ENCODE measurements at regions not wholly inside any gene's neighbourhood (a gene's known extent, or its start where the extent isn't known, plus 50 kb on each side); places are given as distances from the start of the nearest gene placed in this dataset.

- Histone ChIP-seq H3K9me3 (ENCODE audit: low read length) (no peaks in the 10 kb centered on the region; the same call in 1 of the 2 replicates), H3K36me3 (replicated peaks in 1 of 2; ENCODE audit: control insufficient read depth in 1 of 2, insufficient read depth in 2 of 2, low read length in 2 of 2) (no peaks in the 10 kb centered on the region), H3K9ac (ENCODE audit: insufficient read depth, low read depth, low read length) (no peak overlapping the region), H3K27ac (ENCODE audit: extremely low read length, insufficient read depth, low read length) (no peak overlapping the region), H4K20me1 (ENCODE audit: insufficient read depth, low read length) (no peaks in the 10 kb centered on the region), H3K27me3 (ENCODE audit: control insufficient read depth in 1 of 2, insufficient read depth in 2 of 2, low read length in 2 of 2) (no peaks in the 10 kb centered on the region), H3K4me1 (ENCODE audit: insufficient read depth, low read length) (no peaks in the 10 kb centered on the region), H3K4me2 (ENCODE audit: low read depth, low read length) (no peak overlapping the region), H3K4me3 (replicated peaks in 1 of 3; ENCODE audit: insufficient read depth in 1 of 3, low read depth in 2 of 3, low read length in 3 of 3) (no peak overlapping the region), H2AFZ (ENCODE audit: low read length) (no peak overlapping the region), H3K79me2 (ENCODE audit: insufficient read depth, low read length) (no peaks in the 10 kb centered on the region)
- POLR2A ChIA-PET, result no interaction called here
- no peak for FAIRE-seq
- in situ Hi-C loops (cut with HindIII; ENCODE audit: extremely low pct_ligation_motif_present, low pct_unique_long_range_greater_than_20kb), result no loop called here
- 3% methylated on average over 4 of the region's 4 CpGs for WGBS (ENCODE audit: low lambda C conversion rate)
- BruUV-seq (replicated peaks), result no TSS peak
- DNase-seq (ENCODE audit: low spot score), result no peak
- no peak for ATAC-seq
- TF ChIP-seq TCF12 (IDR thresholded peaks at IDR 0.05) (no peak), TCF12 (CRISPR knock-in tag; IDR thresholded peaks at IDR 0.05) (no peak), ZKSCAN1 (IDR thresholded peaks at IDR 0.05; ENCODE audit: low read length) (no peak), BRCA1 (CRISPR knock-in tag; IDR thresholded peaks at IDR 0.05) (no peak), LCORL (IDR thresholded peaks at IDR 0.05) (no peak), LCORL (CRISPR knock-in tag; IDR thresholded peaks at IDR 0.05) (no peak), SRSF1 (optimal IDR thresholded peaks at IDR 0.05; ENCODE audit: low read depth, low read length) (no peak), ELF3 (CRISPR knock-in tag; IDR thresholded peaks at IDR 0.05) (no peak), NR0B2 (CRISPR knock-in tag; IDR thresholded peaks at IDR 0.05) (no peak), NBN (conservative IDR thresholded peaks at IDR 0.05) (no peak), RELA (CRISPR knock-in tag; IDR thresholded peaks at IDR 0.05) (no peak)
- TF ChIP-seq, protein P1, sequence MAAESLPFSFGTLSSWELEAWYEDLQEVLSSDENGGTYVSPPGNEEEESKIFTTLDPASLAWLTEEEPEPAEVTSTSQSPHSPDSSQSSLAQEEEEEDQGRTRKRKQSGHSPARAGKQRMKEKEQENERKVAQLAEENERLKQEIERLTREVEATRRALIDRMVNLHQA (CRISPR knock-in tag; IDR thresholded peaks at IDR 0.05), result no peak
- intact Hi-C loops (cut with micrococcal nuclease; ENCODE audit: unreplicated experiment), result no loop called here
- CTCF ChIA-PET (ENCODE audit: low intra/inter-chr PET ratio, low total read pairs), result no interaction called here
Measured at GRCh38 chr14:43418324-43418723, 1088.8 kb downstream of the FSCB start.

- Histone ChIP-seq H2AFZ (ENCODE audit: low read length) (no peak overlapping the region), H3K27me3 (ENCODE audit: control insufficient read depth in 1 of 2, insufficient read depth in 2 of 2, low read length in 2 of 2) (no peaks in the 10 kb centered on the region), H3K79me2 (ENCODE audit: insufficient read depth, low read length) (no peaks in the 10 kb centered on the region), H3K36me3 (replicated peaks in 1 of 2; ENCODE audit: control insufficient read depth in 1 of 2, insufficient read depth in 2 of 2, low read length in 2 of 2) (no peaks in the 10 kb centered on the region), H3K9ac (ENCODE audit: insufficient read depth, low read depth, low read length) (no peak overlapping the region), H3K4me3 (replicated peaks in 1 of 3; ENCODE audit: insufficient read depth in 1 of 3, low read depth in 2 of 3, low read length in 3 of 3) (no peak overlapping the region), H3K9me3 (ENCODE audit: low read length) (no peaks in the 10 kb centered on the region), H4K20me1 (ENCODE audit: insufficient read depth, low read length) (no peaks in the 10 kb centered on the region), H3K27ac (ENCODE audit: extremely low read length, insufficient read depth, low read length) (no peak overlapping the region), H3K4me2 (ENCODE audit: low read depth, low read length) (no peak overlapping the region), H3K4me1 (ENCODE audit: insufficient read depth, low read length) (no peaks in the 10 kb centered on the region)
- intact Hi-C loops (cut with micrococcal nuclease; ENCODE audit: unreplicated experiment), result no loop called here
- ATAC-seq (no peak), FAIRE-seq (no peak), DNase-seq (ENCODE audit: low spot score) (no peak)
- no TSS peak for BruUV-seq (replicated peaks)
- no peak for TF ChIP-seq PREB (CRISPR knock-in tag; IDR thresholded peaks at IDR 0.05)
- in situ Hi-C loops (cut with HindIII; ENCODE audit: extremely low pct_ligation_motif_present, low pct_unique_long_range_greater_than_20kb), result no loop called here
- 3% methylated on average over 2 of the region's 2 CpGs for WGBS (ENCODE audit: low lambda C conversion rate)
- POLR2A ChIA-PET, result no interaction called here
- CTCF ChIA-PET (ENCODE audit: low intra/inter-chr PET ratio, low total read pairs), result no interaction called here
Measured at GRCh38 chr14:43413084-43413483, 1094.0 kb downstream of the FSCB start.
